ENCODE measurements at regions not wholly inside any gene's neighbourhood (a gene's known extent, or its start where the extent isn't known, plus 50 kb on each side); places are given as distances from the start of the nearest gene placed in this dataset.

DNA sequence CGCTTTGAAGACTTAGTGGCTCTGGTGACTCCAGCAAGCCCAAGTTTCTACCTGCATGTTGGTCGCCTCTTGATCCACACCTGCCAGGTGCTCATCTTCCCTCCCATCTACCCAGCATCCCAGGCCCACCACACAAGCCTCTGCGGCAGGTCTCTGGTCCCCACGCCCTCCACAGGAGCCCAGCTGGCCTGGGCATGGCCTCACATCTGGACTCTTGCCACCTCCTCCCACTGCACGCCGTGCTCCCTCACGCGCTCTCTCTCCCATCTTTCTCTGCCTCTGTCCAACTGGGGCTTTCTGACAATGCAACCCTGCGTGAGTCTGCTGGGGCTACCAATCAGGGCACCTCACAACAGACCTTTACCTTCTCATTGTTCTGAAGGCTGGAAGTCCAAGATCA is 50.2 kb upstream of the FGFR2 start:
- intact Hi-C loops (cut with DNase I; ENCODE audit: low total_unique reads), result no loop called here
- TF ChIP-seq POLR2A (IDR thresholded peaks at IDR 0.05) (no peak), POLR2AphosphoS5 (IDR thresholded peaks at IDR 0.05) (no peak)
- TF ChIP-seq, protein P1, sequence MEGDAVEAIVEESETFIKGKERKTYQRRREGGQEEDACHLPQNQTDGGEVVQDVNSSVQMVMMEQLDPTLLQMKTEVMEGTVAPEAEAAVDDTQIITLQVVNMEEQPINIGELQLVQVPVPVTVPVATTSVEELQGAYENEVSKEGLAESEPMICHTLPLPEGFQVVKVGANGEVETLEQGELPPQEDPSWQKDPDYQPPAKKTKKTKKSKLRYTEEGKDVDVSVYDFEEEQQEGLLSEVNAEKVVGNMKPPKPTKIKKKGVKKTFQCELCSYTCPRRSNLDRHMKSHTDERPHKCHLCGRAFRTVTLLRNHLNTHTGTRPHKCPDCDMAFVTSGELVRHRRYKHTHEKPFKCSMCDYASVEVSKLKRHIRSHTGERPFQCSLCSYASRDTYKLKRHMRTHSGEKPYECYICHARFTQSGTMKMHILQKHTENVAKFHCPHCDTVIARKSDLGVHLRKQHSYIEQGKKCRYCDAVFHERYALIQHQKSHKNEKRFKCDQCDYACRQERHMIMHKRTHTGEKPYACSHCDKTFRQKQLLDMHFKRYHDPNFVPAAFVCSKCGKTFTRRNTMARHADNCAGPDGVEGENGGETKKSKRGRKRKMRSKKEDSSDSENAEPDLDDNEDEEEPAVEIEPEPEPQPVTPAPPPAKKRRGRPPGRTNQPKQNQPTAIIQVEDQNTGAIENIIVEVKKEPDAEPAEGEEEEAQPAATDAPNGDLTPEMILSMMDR (IDR thresholded peaks at IDR 0.05 in 8 of 11, conservative IDR thresholded peaks at IDR 0.05 in 3 of 11), result no peak
- DNase-seq, result peak; percentile 42
- Histone ChIP-seq H3K27me3 (replicated peaks in 1 of 7) (peaks cover 0 to 29% (median 0%) of the 10 kb centered on the region in 7 donors), H3K27ac (no peak overlapping the region), H3K4me3 (no peak overlapping the region), H3K36me3 (no peaks in the 10 kb centered on the region), H3K9me3 (no peaks in the 10 kb centered on the region), H3K4me1 (no peaks in the 10 kb centered on the region)
- 80 to 86% (median 83%) methylated on average over 9 of the region's 9 CpGs for WGBS, 5 donors

DNA sequence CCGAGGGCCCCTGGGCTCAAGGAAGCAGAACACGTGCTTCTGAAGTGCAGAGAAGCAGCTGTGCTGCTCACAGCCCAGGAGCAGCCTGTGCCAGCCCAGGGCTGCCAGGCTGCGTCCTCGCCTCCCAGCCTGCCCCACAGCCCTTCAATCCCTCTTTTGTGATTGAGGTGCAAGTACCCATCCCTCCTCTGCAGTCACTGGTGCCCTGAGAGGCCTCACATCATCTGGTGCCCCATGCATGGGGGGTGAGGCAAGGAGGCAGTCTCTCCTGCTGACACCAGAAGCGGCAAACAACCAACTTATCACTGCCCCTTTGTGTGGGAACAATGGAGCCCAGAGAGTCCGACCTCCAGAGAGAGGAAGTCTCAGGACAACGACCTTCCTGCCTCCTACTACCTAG is 49.8 kb upstream of the FGFR2 start:
- TF ChIP-seq, protein P1 (IDR thresholded peaks at IDR 0.05 in 8 of 11, conservative IDR thresholded peaks at IDR 0.05 in 3 of 11), result no peak
- TF ChIP-seq POLR2A (IDR thresholded peaks at IDR 0.05) (no peak), POLR2AphosphoS5 (IDR thresholded peaks at IDR 0.05) (no peak)
- Histone ChIP-seq H3K9me3 (no peaks in the 10 kb centered on the region), H3K4me1 (no peaks in the 10 kb centered on the region), H3K27me3 (replicated peaks in 1 of 7) (peaks cover 0 to 29% (median 0%) of the 10 kb centered on the region in 7 donors), H3K4me3 (no peak overlapping the region), H3K36me3 (no peaks in the 10 kb centered on the region), H3K27ac (no peak overlapping the region)
- intact Hi-C loops (cut with DNase I; ENCODE audit: low total_unique reads), result no loop called here
- WGBS, 5 donors, result 32 to 41% (median 32%) methylated on average over 7 of the region's 7 CpGs
- peak; percentile 46 for DNase-seq

All from spleen (tissue), 11 donors.